ENCODE measurements at regions not wholly inside any gene's neighbourhood (a gene's known extent, or its start where the extent isn't known, plus 50 kb on each side); places are given as distances from the start of the nearest gene placed in this dataset.

- Histone ChIP-seq H3K79me2 (ENCODE audit: low read length) (no peaks in the 10 kb centered on the region), H3K9me3 (ENCODE audit: insufficient read depth, low read length) (no peaks in the 10 kb centered on the region), H4K20me1 (ENCODE audit: insufficient read depth, low read length) (no peaks in the 10 kb centered on the region), H3K9ac (ENCODE audit: low read length) (no peak overlapping the region), H3K27ac (ENCODE audit: low read length) (no peak overlapping the region), H3K4me1 (ENCODE audit: low read length) (no peaks in the 10 kb centered on the region), H3K36me3 (replicated peaks; ENCODE audit: low read depth, low read length) (no peaks in the 10 kb centered on the region), H3K27me3 (ENCODE audit: low read depth, low read length) (no peaks in the 10 kb centered on the region), H3K4me2 (ENCODE audit: low read length) (no peak overlapping the region), H2AFZ (ENCODE audit: low read depth, low read length) (no peak overlapping the region), H3K4me3 (ENCODE audit: low read length) (no peak overlapping the region)
- TF ChIP-seq EZH2phosphoT487 (IDR thresholded peaks at IDR 0.05; ENCODE audit: low read depth): no peak
- no peak for TF ChIP-seq CTCF (IDR thresholded peaks at IDR 0.05; ENCODE audit: low read depth, low read length)
Observed at GRCh38 chr2:36079793-36080192, 275.8 kb upstream of the CRIM1 start.

- H4K20me1 ChIP-seq (ENCODE audit: insufficient read depth, low read length): no peaks in the 10 kb centered on the region
- no peak overlapping the region for H3K9ac ChIP-seq (ENCODE audit: low read length)
- no peak overlapping the region for H2AFZ ChIP-seq (ENCODE audit: low read depth, low read length)
- H3K4me1 ChIP-seq (ENCODE audit: low read length): no peaks in the 10 kb centered on the region
- no peak overlapping the region for H3K27ac ChIP-seq (ENCODE audit: low read length)
- H3K9me3 ChIP-seq (ENCODE audit: insufficient read depth, low read length): no peaks in the 10 kb centered on the region
- no peak overlapping the region for H3K4me2 ChIP-seq (ENCODE audit: low read length)
- no peaks in the 10 kb centered on the region for H3K27me3 ChIP-seq (ENCODE audit: low read depth, low read length)
- TF ChIP-seq EZH2phosphoT487 (IDR thresholded peaks at IDR 0.05; ENCODE audit: low read depth) (no peak), CTCF (IDR thresholded peaks at IDR 0.05; ENCODE audit: low read depth, low read length) (no peak)
- no peaks in the 10 kb centered on the region for H3K36me3 ChIP-seq (replicated peaks; ENCODE audit: low read depth, low read length)
- no peak overlapping the region for H3K4me3 ChIP-seq (ENCODE audit: low read length)
- H3K79me2 ChIP-seq (ENCODE audit: low read length): no peaks in the 10 kb centered on the region
Observed at GRCh38 chr2:36074008-36074407, 281.6 kb upstream of the CRIM1 start.

GRCh38 chr2:36071698-36072097 is 283.9 kb upstream of the CRIM1 start:
- H3K79me2 ChIP-seq (ENCODE audit: low read length): no peaks in the 10 kb centered on the region
- H3K9ac ChIP-seq (ENCODE audit: low read length): no peak overlapping the region
- no peak overlapping the region for H3K4me2 ChIP-seq (ENCODE audit: low read length)
- H3K9me3 ChIP-seq (ENCODE audit: insufficient read depth, low read length): no peaks in the 10 kb centered on the region
- H3K4me3 ChIP-seq (ENCODE audit: low read length): no peak overlapping the region
- no peaks in the 10 kb centered on the region for H3K36me3 ChIP-seq (replicated peaks; ENCODE audit: low read depth, low read length)
- H2AFZ ChIP-seq (ENCODE audit: low read depth, low read length): no peak overlapping the region
- TF ChIP-seq CTCF (IDR thresholded peaks at IDR 0.05; ENCODE audit: low read depth, low read length): no peak
- TF ChIP-seq EZH2phosphoT487 (IDR thresholded peaks at IDR 0.05; ENCODE audit: low read depth): no peak
- H3K4me1 ChIP-seq (ENCODE audit: low read length): no peaks in the 10 kb centered on the region
- H3K27ac ChIP-seq (ENCODE audit: low read length): no peak overlapping the region
- no peaks in the 10 kb centered on the region for H4K20me1 ChIP-seq (ENCODE audit: insufficient read depth, low read length)
- H3K27me3 ChIP-seq (ENCODE audit: low read depth, low read length): no peaks in the 10 kb centered on the region

- Histone ChIP-seq H3K27ac (ENCODE audit: low read length) (no peak overlapping the region), H3K4me2 (ENCODE audit: low read length) (no peak overlapping the region), H3K36me3 (replicated peaks; ENCODE audit: low read depth, low read length) (no peaks in the 10 kb centered on the region), H3K79me2 (ENCODE audit: low read length) (no peaks in the 10 kb centered on the region), H4K20me1 (ENCODE audit: insufficient read depth, low read length) (no peaks in the 10 kb centered on the region), H3K27me3 (ENCODE audit: low read depth, low read length) (no peaks in the 10 kb centered on the region), H3K4me1 (ENCODE audit: low read length) (no peaks in the 10 kb centered on the region), H3K4me3 (ENCODE audit: low read length) (no peak overlapping the region), H3K9me3 (ENCODE audit: insufficient read depth, low read length) (no peaks in the 10 kb centered on the region), H3K9ac (ENCODE audit: low read length) (no peak overlapping the region), H2AFZ (ENCODE audit: low read depth, low read length) (no peak overlapping the region)
- TF ChIP-seq CTCF (IDR thresholded peaks at IDR 0.05; ENCODE audit: low read depth, low read length): no peak
- TF ChIP-seq EZH2phosphoT487 (IDR thresholded peaks at IDR 0.05; ENCODE audit: low read depth): no peak
Observed at GRCh38 chr2:36069074-36069473, 286.5 kb upstream of the CRIM1 start.

All from OCI-LY3 (cell line).